HCT116 (cell line): ENCODE measurements at regions not wholly inside any gene's neighbourhood (a gene's known extent, or its start where the extent isn't known, plus 50 kb on each side); places are given as distances from the start of the nearest gene placed in this dataset.

Experiments
- ATAC-seq: fragments of 200-7000 bp; cut with Tn5 transposase; 2 replicates; pipeline ENCODE4 v1.9.1; 2020; ENCODE audit warnings: mild to moderate bottlenecking, moderate library complexity
- BruUV-seq: library from RNA; stranded (reverse); fragments of 400-500 nt; replicated peaks from 2 replicates; lab custom pipeline; 2021; lab: Mats Ljungman, UMichigan
- CTCF ChIA-PET: fragments of 300-600 bp; sonication (Branson Sonifier 250); formaldehyde crosslinking; loops from one replicate; lab custom pipeline; 2021; ENCODE audit warnings: antibody characterized with exemption; lab: Charles Lee
- POLR2A ChIA-PET: fragments of 300-600, 350-600 bp; sonication (Branson Sonifier 250); formaldehyde crosslinking; loops from one replicate; lab custom pipeline; 2021; ENCODE audit warnings: antibody characterized with exemption; lab: Charles Lee
- RAD21 ChIA-PET, 2 experiments: fragments of 300-600 bp; sonication (Branson Sonifier 250); formaldehyde crosslinking; loops; one replicate each; lab custom pipeline; 2023; ENCODE audit warnings: low total read pairs in 2 of 2; ENCODE audit not compliant: uncharacterized antibody in 2 of 2, unreplicated experiment in 2 of 2, low non-redundant PET in 1 of 2; lab: Charles Lee
- DNase-seq: peaks from one replicate; pipeline ENCODE4 v3.0.0-alpha.2; 2010; ENCODE audit warnings: low read depth, low spot score
- H2AFZ ChIP-seq: fragments of 200-600 bp; shearing (Covaris generic), sonication (generic); 2 replicates; pipeline ENCODE4 v1.6.1; 2017; ENCODE audit warnings: low read depth, mixed run types, mixed read lengths, antibody characterized with exemption, low read length; ENCODE audit not compliant: poor library complexity, severe bottlenecking
- H3K27ac ChIP-seq: 2 replicates; pipeline ENCODE4 v1.5.1; 2012; ENCODE audit warnings: low read depth, low read length
- H3K27me3 ChIP-seq: fragments of 200-600 bp; sonication (generic); 2 replicates; pipeline ENCODE4 v1.6.1; 2016; ENCODE audit warnings: mixed run types, low read length, mixed read lengths; ENCODE audit not compliant: insufficient read depth
- H3K36me3 ChIP-seq, 2 experiments: fragments of 200-500 bp in 1 of 2; fragments of 200-600 bp in 1 of 2; sonication (Bioruptor generic) in 1 of 2; sonication (generic) in 1 of 2; 2 replicates each; pipeline versions ENCODE4 v1.5.1 to v1.6.1; 2014 to 2016; ENCODE audit warnings: low read length in 2 of 2, inconsistent platforms in 1 of 2, mixed read lengths in 1 of 2, mixed run types in 1 of 2; ENCODE audit not compliant: insufficient read depth in 2 of 2, control insufficient read depth in 1 of 2
- H3K4me1 ChIP-seq, 2 experiments: fragments of 200-600 bp in 1 of 2; sonication (generic) in 1 of 2; 2 replicates each; pipeline versions ENCODE4 v1.5.1 to v1.6.1; 2012 to 2017; ENCODE audit warnings: low read length in 2 of 2, inconsistent platforms in 1 of 2, mild to moderate bottlenecking in 1 of 2, mixed read lengths in 1 of 2, mixed run types in 1 of 2, moderate library complexity in 1 of 2; ENCODE audit not compliant: insufficient read depth in 2 of 2, control insufficient read depth in 1 of 2
- H3K4me2 ChIP-seq: fragments of 200-600 bp; sonication (generic); 2 replicates; pipeline ENCODE4 v1.6.1; 2017; ENCODE audit warnings: mixed run types, low read length, mixed read lengths
- H3K4me3 ChIP-seq, 2 experiments: fragments of 200-600 bp in 1 of 2; sonication (generic) in 1 of 2; replicated peaks in 1 of 2; 2 replicates each; pipeline ENCODE4 v1.5.1; 2011 to 2016; ENCODE audit warnings: low read length in 2 of 2, control low read depth in 1 of 2, low read depth in 1 of 2, mild to moderate bottlenecking in 1 of 2, mixed read lengths in 1 of 2, mixed run types in 1 of 2
- H3K79me2 ChIP-seq: fragments of 200-600 bp; sonication (generic); 2 replicates; pipeline ENCODE4 v1.6.1; 2017; ENCODE audit warnings: mild to moderate bottlenecking, mixed run types, low read length, moderate library complexity, mixed read lengths; ENCODE audit not compliant: insufficient read depth
- H3K9ac ChIP-seq: fragments of 200-600 bp; sonication (generic); 2 replicates; pipeline ENCODE4 v1.6.1; 2016; ENCODE audit warnings: low read length, mixed read lengths
- H3K9me2 ChIP-seq: fragments of 200-600 bp; sonication (generic), shearing (Covaris generic); 2 replicates; pipeline ENCODE4 v1.6.1; 2017; ENCODE audit warnings: mixed run types, mild to moderate bottlenecking, moderate library complexity; ENCODE audit not compliant: insufficient read depth
- H3K9me3 ChIP-seq, 2 experiments: fragments of 200-500 bp in 1 of 2; fragments of 200-600 bp in 1 of 2; sonication (Bioruptor generic) in 1 of 2; sonication (generic) in 1 of 2; 2 replicates each; pipeline ENCODE4 v1.6.1; 2014 to 2017; ENCODE audit warnings: low read length in 2 of 2, mixed read lengths in 2 of 2, inconsistent platforms in 1 of 2, low read depth in 1 of 2, mild to moderate bottlenecking in 1 of 2, mixed run types in 1 of 2, moderate library complexity in 1 of 2; ENCODE audit not compliant: control insufficient read depth in 1 of 2, insufficient read depth in 1 of 2
- H4K20me1 ChIP-seq: fragments of 200-600 bp; sonication (generic), shearing (Covaris generic); 2 replicates; pipeline ENCODE4 v1.6.1; 2017; ENCODE audit warnings: mixed run types, mild to moderate bottlenecking, moderate library complexity; ENCODE audit not compliant: insufficient read depth
- CBX3 ChIP-seq: IDR thresholded peaks from 2 replicates; pipeline ENCODE4 v1.6.1; 2012; ENCODE audit warnings: low read depth
- CEBPB ChIP-seq: IDR thresholded peaks from 2 replicates; pipeline ENCODE4 v1.6.1; 2012; ENCODE audit warnings: low read depth
- EGR1 ChIP-seq: IDR thresholded peaks from 2 replicates; pipeline ENCODE4 v1.6.1; 2012; ENCODE audit warnings: low read depth
- ELF1 ChIP-seq: IDR thresholded peaks from 2 replicates; pipeline ENCODE4 v1.6.1; 2012; ENCODE audit warnings: low read depth, borderline replicate concordance
- EZH2 ChIP-seq: fragments of 200-600 bp; sonication (generic); IDR thresholded peaks from 2 replicates; pipeline ENCODE4 v1.6.1; 2017; ENCODE audit warnings: antibody characterized with exemption, mixed run types
- EZH2phosphoT487 ChIP-seq: fragments of 200-600 bp; IDR thresholded peaks from 2 replicates; pipeline ENCODE4 v1.6.1; 2018; ENCODE audit warnings: antibody characterized with exemption, borderline replicate concordance
- FOSL1 ChIP-seq: IDR thresholded peaks from 2 replicates; pipeline ENCODE4 v1.6.1; 2012; ENCODE audit warnings: low read depth
- JUND ChIP-seq: IDR thresholded peaks from 2 replicates; pipeline ENCODE4 v1.6.1; 2012
- MAX ChIP-seq: IDR thresholded peaks from 2 replicates; pipeline ENCODE4 v1.6.1; 2012
- POLR2A ChIP-seq: IDR thresholded peaks from 2 replicates; pipeline ENCODE4 v1.7.0; 2011; ENCODE audit warnings: borderline replicate concordance; ENCODE audit not compliant: insufficient read depth, insufficient read length; ENCODE audit errors: extremely low read depth
- POLR2AphosphoS5 ChIP-seq: IDR thresholded peaks from 2 replicates; pipeline ENCODE4 v1.6.1; 2011; ENCODE audit warnings: mild to moderate bottlenecking, low read depth, low read length, moderate library complexity
- RAD21 ChIP-seq: IDR thresholded peaks from 2 replicates; pipeline ENCODE4 v1.6.1; 2012; ENCODE audit warnings: low read depth, mild to moderate bottlenecking
- REST ChIP-seq: IDR thresholded peaks from 2 replicates; pipeline ENCODE4 v1.6.1; 2012; ENCODE audit warnings: low read depth
- SIN3A ChIP-seq: IDR thresholded peaks from 2 replicates; pipeline ENCODE4 v1.6.1; 2012; ENCODE audit warnings: low read depth
- SP1 ChIP-seq: IDR thresholded peaks from 2 replicates; pipeline ENCODE4 v1.6.1; 2012; ENCODE audit warnings: low read depth
- TCF7L2 ChIP-seq: IDR thresholded peaks from 2 replicates; pipeline ENCODE4 v1.7.0; 2011; ENCODE audit warnings: borderline replicate concordance, inconsistent platforms; ENCODE audit not compliant: insufficient read depth, insufficient read length; ENCODE audit errors: extremely low read depth
- YY1 ChIP-seq: IDR thresholded peaks from 2 replicates; pipeline ENCODE4 v1.6.1; 2011; ENCODE audit warnings: low read length, low read depth, moderate library complexity, mild to moderate bottlenecking; ENCODE audit not compliant: insufficient replicate concordance; ENCODE audit errors: extremely low read depth
- ZBTB33 ChIP-seq: IDR thresholded peaks from 2 replicates; pipeline ENCODE4 v1.6.1; 2011; ENCODE audit warnings: mild to moderate bottlenecking, low read length, moderate library complexity; ENCODE audit not compliant: insufficient replicate concordance; ENCODE audit errors: extremely low read depth
- ZNF274 ChIP-seq: fragments of 200-500 bp; sonication (Bioruptor generic); IDR thresholded peaks from 2 replicates; pipeline ENCODE4 v1.6.1; 2014; ENCODE audit warnings: mild to moderate bottlenecking, low read depth, low read length, inconsistent platforms
- intact Hi-C: fragments of 100-400 bp; cut with micrococcal nuclease; formaldehyde crosslinking; loops from 2 replicates; pipeline ENCODE4 v1.10.0; 2022

GRCh38 chr10:80988755-80989154 lies 451.1 kb downstream of the SH2D4B start:
- H3K79me2 ChIP-seq, result no peaks in the 10 kb centered on the region
- no peaks in the 10 kb centered on the region for H3K4me1 ChIP-seq
- H3K36me3 ChIP-seq, result no peaks in the 10 kb centered on the region
- TF ChIP-seq SP1 (no peak), ELF1 (no peak), ZNF274 (no peak), CBX3 (no peak), POLR2AphosphoS5 (no peak), REST (no peak), EGR1 (no peak), EZH2 (no peak), ZBTB33 (no peak), TCF7L2 (no peak), FOSL1 (no peak), RAD21 (no peak), MAX (no peak), CEBPB (no peak), POLR2A (no peak), YY1 (no peak), JUND (no peak), EZH2phosphoT487 (no peak), SIN3A (no peak)
- ATAC-seq (no peak), DNase-seq (no peak)
- no peak overlapping the region for H3K4me2 ChIP-seq
- ChIA-PET POLR2A (no interaction called here), CTCF (no interaction called here), RAD21 (no interaction called here)
- no peaks in the 10 kb centered on the region for H3K27me3 ChIP-seq
- intact Hi-C loops, result no loop called here
- BruUV-seq, result no TSS peak
- no peaks in the 10 kb centered on the region for H4K20me1 ChIP-seq
- H3K9me3 ChIP-seq, result no peaks in the 10 kb centered on the region
- no peak overlapping the region for H2AFZ ChIP-seq
- no peak overlapping the region for H3K27ac ChIP-seq
- H3K9me2 ChIP-seq, result no peaks in the 10 kb centered on the region
- H3K4me3 ChIP-seq, result no peak overlapping the region
- H3K9ac ChIP-seq, result no peak overlapping the region
